NB4 (cell line): ENCODE measurements at regions not wholly inside any gene's neighbourhood (a gene's known extent, or its start where the extent isn't known, plus 50 kb on each side); places are given as distances from the start of the nearest gene placed in this dataset.

Experiments
- POLR2A ChIP-seq: IDR thresholded peaks from 2 replicates; pipeline ENCODE4 v1.6.1; 2011; ENCODE audit warnings: mild to moderate bottlenecking; ENCODE audit not compliant: insufficient read length; ENCODE audit errors: extremely low read depth
- TF ChIP-seq, protein P1 (sequence below): IDR thresholded peaks from one replicate; pipeline ENCODE4 v1.5.1; 2012; ENCODE audit warnings: low read depth, low read length

DNA sequence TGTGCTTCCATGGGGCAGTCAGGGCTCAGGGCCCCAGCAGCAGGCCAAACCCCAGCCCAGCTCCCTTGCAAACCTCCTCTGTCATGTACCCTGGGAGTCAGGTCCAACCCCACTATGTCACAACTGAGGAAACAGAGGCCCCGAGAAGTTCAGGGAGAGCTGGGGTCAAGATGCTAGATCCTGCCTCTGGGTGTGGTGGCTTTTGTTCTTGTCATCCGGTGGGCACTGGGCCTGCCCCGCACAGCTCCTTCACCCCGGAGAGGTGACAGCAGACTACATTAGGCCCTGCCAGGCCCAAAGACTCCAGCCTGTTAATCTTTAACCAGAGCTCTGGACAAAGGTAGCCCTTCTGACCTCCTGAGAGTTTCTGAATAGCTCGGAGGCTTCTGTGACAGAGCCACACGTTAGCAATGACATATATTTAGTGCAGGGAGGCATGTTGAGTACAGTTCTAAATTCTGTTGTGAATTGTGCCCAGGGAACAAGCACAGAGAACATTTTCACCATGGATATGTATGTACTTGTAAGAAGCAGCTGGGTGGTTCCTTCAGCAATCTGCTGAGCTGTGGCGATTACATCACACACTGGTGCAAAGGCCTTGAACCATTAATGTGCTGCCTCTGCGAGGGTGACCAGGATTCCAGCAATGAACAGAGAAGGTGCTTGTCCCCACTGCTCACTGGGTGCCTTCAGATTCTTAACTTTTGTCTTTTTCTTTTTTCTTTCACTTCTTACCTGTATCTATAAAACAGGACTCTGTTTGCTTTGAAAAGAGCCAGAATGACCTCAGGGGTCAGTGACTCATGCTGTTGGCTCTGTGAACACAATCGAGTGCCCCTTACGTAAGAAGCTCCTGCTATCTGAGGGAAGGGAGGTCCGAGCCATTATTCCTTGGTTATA is 102.8 kb downstream of the RHOU start:
- TF ChIP-seq, protein P1, sequence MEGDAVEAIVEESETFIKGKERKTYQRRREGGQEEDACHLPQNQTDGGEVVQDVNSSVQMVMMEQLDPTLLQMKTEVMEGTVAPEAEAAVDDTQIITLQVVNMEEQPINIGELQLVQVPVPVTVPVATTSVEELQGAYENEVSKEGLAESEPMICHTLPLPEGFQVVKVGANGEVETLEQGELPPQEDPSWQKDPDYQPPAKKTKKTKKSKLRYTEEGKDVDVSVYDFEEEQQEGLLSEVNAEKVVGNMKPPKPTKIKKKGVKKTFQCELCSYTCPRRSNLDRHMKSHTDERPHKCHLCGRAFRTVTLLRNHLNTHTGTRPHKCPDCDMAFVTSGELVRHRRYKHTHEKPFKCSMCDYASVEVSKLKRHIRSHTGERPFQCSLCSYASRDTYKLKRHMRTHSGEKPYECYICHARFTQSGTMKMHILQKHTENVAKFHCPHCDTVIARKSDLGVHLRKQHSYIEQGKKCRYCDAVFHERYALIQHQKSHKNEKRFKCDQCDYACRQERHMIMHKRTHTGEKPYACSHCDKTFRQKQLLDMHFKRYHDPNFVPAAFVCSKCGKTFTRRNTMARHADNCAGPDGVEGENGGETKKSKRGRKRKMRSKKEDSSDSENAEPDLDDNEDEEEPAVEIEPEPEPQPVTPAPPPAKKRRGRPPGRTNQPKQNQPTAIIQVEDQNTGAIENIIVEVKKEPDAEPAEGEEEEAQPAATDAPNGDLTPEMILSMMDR = no peak
- TF ChIP-seq POLR2A = no peak
